IMR-90 (cell line): ENCODE measurements at regions not wholly inside any gene's neighbourhood (a gene's known extent, or its start where the extent isn't known, plus 50 kb on each side); places are given as distances from the start of the nearest gene placed in this dataset.

ENCODE experiments used
- ATAC-seq: fragments of 200-7000 bp; cut with Tn5 transposase; 2 replicates; pipeline ENCODE4 v1.9.1; 2020; ENCODE audit warnings: low read depth, mild to moderate bottlenecking, moderate library complexity
- BruUV-seq: library from RNA; stranded (reverse); fragments of 400-500 nt; replicated peaks from 2 replicates; lab custom pipeline; 2021; lab: Mats Ljungman, UMichigan
- CTCF ChIA-PET: fragments of 300-600 bp; formaldehyde crosslinking; extraction: SDS; loops from one replicate; lab custom pipeline; 2021; ENCODE audit warnings: antibody characterized with exemption; lab: Yijun Ruan, JAX
- POLR2A ChIA-PET: fragments of 300-600 bp; sonication (Branson Sonifier 250); formaldehyde crosslinking; loops from one replicate; lab custom pipeline; 2022; ENCODE audit warnings: antibody characterized with exemption; ENCODE audit not compliant: unreplicated experiment; lab: Charles Lee
- DNase-seq: peaks from one replicate; pipeline ENCODE4 v3.0.0; 2013
- H2AFZ ChIP-seq: replicated peaks from 2 replicates; pipeline ENCODE3; 2013; ENCODE audit warnings: low read length, mild to moderate bottlenecking; ENCODE audit not compliant: poor library complexity
- H2AK5ac ChIP-seq: 2 replicates; pipeline ENCODE4 v1.6.1; 2013; ENCODE audit warnings: low read depth, low read length, inconsistent platforms
- H2AK9ac ChIP-seq: replicated peaks from 2 replicates; pipeline ENCODE3; 2013; ENCODE audit warnings: mild to moderate bottlenecking, low read depth, low read length, moderate library complexity; ENCODE audit not compliant: poor library complexity
- H2BK120ac ChIP-seq: 2 replicates; pipeline ENCODE4 v1.6.1; 2013; ENCODE audit warnings: low read depth, low read length, inconsistent platforms
- H2BK15ac ChIP-seq: 3 replicates; pipeline ENCODE4 v1.6.1; 2013; ENCODE audit warnings: low read depth, low read length, inconsistent platforms
- H2BK20ac ChIP-seq: 2 replicates; pipeline ENCODE4 v1.6.1; 2013; ENCODE audit warnings: low read depth, mild to moderate bottlenecking, inconsistent platforms, low read length, moderate library complexity
- H2BK5ac ChIP-seq: 2 replicates; pipeline ENCODE4 v1.6.1; 2013; ENCODE audit warnings: mild to moderate bottlenecking, low read depth, low read length, inconsistent platforms; ENCODE audit not compliant: poor library complexity, severe bottlenecking
- H3K14ac ChIP-seq: replicated peaks from 2 replicates; pipeline ENCODE4 v1.6.1; 2013; ENCODE audit warnings: low read depth, low read length, inconsistent platforms
- H3K18ac ChIP-seq: 2 replicates; pipeline ENCODE4 v1.6.1; 2013; ENCODE audit warnings: low read depth, low read length, control low read depth
- H3K23ac ChIP-seq: 2 replicates; pipeline ENCODE4 v1.6.1; 2013; ENCODE audit warnings: low read depth, low read length, inconsistent platforms
- H3K27ac ChIP-seq: 2 replicates; pipeline ENCODE4 v1.5.1; 2013; ENCODE audit warnings: mild to moderate bottlenecking, control low read depth, low read length; ENCODE audit not compliant: insufficient read depth
- H3K27me3 ChIP-seq: 2 replicates; pipeline ENCODE4 v1.6.1; 2013; ENCODE audit warnings: low read length; ENCODE audit not compliant: control insufficient read depth, insufficient read depth
- H3K36me3 ChIP-seq: 2 replicates; pipeline ENCODE4 v1.6.1; 2013; ENCODE audit warnings: low read length, mixed read lengths; ENCODE audit not compliant: control insufficient read depth, insufficient read depth
- H3K4ac ChIP-seq: 2 replicates; pipeline ENCODE4 v1.6.1; 2013; ENCODE audit warnings: low read depth, low read length, inconsistent platforms
- H3K4me1 ChIP-seq: 2 replicates; pipeline ENCODE4 v1.6.1; 2013; ENCODE audit warnings: low read length, mixed read lengths; ENCODE audit not compliant: control insufficient read depth, insufficient read depth
- H3K4me2 ChIP-seq: 2 replicates; pipeline ENCODE4 v1.6.1; 2013; ENCODE audit warnings: low read depth, mild to moderate bottlenecking, control low read depth, low read length, moderate library complexity
- H3K4me3 ChIP-seq: 2 replicates; pipeline ENCODE4 v1.5.1; 2013; ENCODE audit warnings: low read depth, mild to moderate bottlenecking, control low read depth, low read length, moderate library complexity; ENCODE audit not compliant: insufficient read depth
- H3K56ac ChIP-seq: 2 replicates; pipeline ENCODE4 v1.6.1; 2013; ENCODE audit warnings: low read length, inconsistent platforms; ENCODE audit not compliant: insufficient read depth; ENCODE audit errors: extremely low read depth
- H3K79me1 ChIP-seq, 2 experiments: 2 replicates each; pipeline ENCODE4 v1.6.1; 2013; ENCODE audit warnings: low read length in 2 of 2, inconsistent platforms in 1 of 2, low read depth in 1 of 2
- H3K9ac ChIP-seq: 2 replicates; pipeline ENCODE4 v1.6.1; 2013; ENCODE audit warnings: low read depth, low read length, control low read depth
- H3K9me1 ChIP-seq: 2 replicates; pipeline ENCODE4 v1.6.1; 2013; ENCODE audit warnings: low read length, inconsistent platforms; ENCODE audit not compliant: insufficient read depth
- H3K9me3 ChIP-seq: 2 replicates; pipeline ENCODE4 v1.6.1; 2013; ENCODE audit warnings: low read length; ENCODE audit not compliant: control insufficient read depth, insufficient read depth
- H4K20me1 ChIP-seq: 2 replicates; pipeline ENCODE4 v1.6.1; 2013; ENCODE audit warnings: low read length, inconsistent platforms; ENCODE audit not compliant: insufficient read depth
- H4K5ac ChIP-seq: 2 replicates; pipeline ENCODE4 v1.6.1; 2013; ENCODE audit warnings: mild to moderate bottlenecking, low read depth, low read length, control low read depth
- H4K8ac ChIP-seq, 2 experiments: 2 replicates each; pipeline ENCODE4 v1.6.1; 2013; ENCODE audit warnings: low read depth in 2 of 2, low read length in 2 of 2, control low read depth in 1 of 2, inconsistent platforms in 1 of 2
- H4K91ac ChIP-seq: 2 replicates; pipeline ENCODE4 v1.6.1; 2013; ENCODE audit warnings: low read depth, low read length, inconsistent platforms; ENCODE audit not compliant: insufficient read depth
- BHLHE40 ChIP-seq: fragments of 150-350 bp; IDR thresholded peaks from 2 replicates; pipeline ENCODE4 v1.6.1; 2016; ENCODE audit warnings: mild to moderate bottlenecking, low read depth, low read length
- CEBPB ChIP-seq: IDR thresholded peaks from 2 replicates; pipeline ENCODE4 v1.6.1; 2012; ENCODE audit warnings: low read depth, low read length, improper control_type of control experiment
- CHD1 ChIP-seq: IDR thresholded peaks from 2 replicates; pipeline ENCODE4 v1.6.1; 2012; ENCODE audit warnings: low read depth, low read length, improper control_type of control experiment
- ELK1 ChIP-seq: fragments of 150-350 bp; IDR thresholded peaks from 2 replicates; pipeline ENCODE4 v1.6.1; 2016; ENCODE audit warnings: low read depth, mild to moderate bottlenecking, low read length, moderate library complexity, borderline replicate concordance
- FOS ChIP-seq: fragments of 150-350 bp; IDR thresholded peaks from 2 replicates; pipeline ENCODE4 v1.6.1; 2016; ENCODE audit warnings: low read depth, low read length
- MAFK ChIP-seq: IDR thresholded peaks from 2 replicates; pipeline ENCODE4 v1.6.1; 2012; ENCODE audit warnings: low read depth, low read length, improper control_type of control experiment
- MAZ ChIP-seq: IDR thresholded peaks from 2 replicates; pipeline ENCODE4 v1.6.1; 2012; ENCODE audit warnings: low read depth, mild to moderate bottlenecking, low read length, improper control_type of control experiment, moderate library complexity, borderline replicate concordance
- MXI1 ChIP-seq: IDR thresholded peaks from 2 replicates; pipeline ENCODE4 v1.6.1; 2012; ENCODE audit warnings: low read depth, mild to moderate bottlenecking, low read length, moderate library complexity, borderline replicate concordance
- NFE2L2 ChIP-seq: fragments of 150-350 bp; IDR thresholded peaks from 2 replicates; pipeline ENCODE4 v1.6.1; 2016; ENCODE audit warnings: low read depth, mild to moderate bottlenecking, low read length
- POLR2A ChIP-seq: IDR thresholded peaks from 2 replicates; pipeline ENCODE4 v1.6.1; 2012; ENCODE audit warnings: mild to moderate bottlenecking, low read depth, low read length
- RAD21 ChIP-seq: IDR thresholded peaks from 2 replicates; pipeline ENCODE4 v1.6.1; 2012; ENCODE audit warnings: low read length, improper control_type of control experiment
- RCOR1 ChIP-seq: IDR thresholded peaks from 2 replicates; pipeline ENCODE4 v1.6.1; 2012; ENCODE audit warnings: mild to moderate bottlenecking, low read length, improper control_type of control experiment; ENCODE audit not compliant: insufficient replicate concordance
- RFX5 ChIP-seq: IDR thresholded peaks from 2 replicates; pipeline ENCODE4 v1.8.0; 2012; ENCODE audit warnings: low read depth, mild to moderate bottlenecking, low read length, moderate library complexity
- SMC3 ChIP-seq: fragments of 150-350 bp; IDR thresholded peaks from 2 replicates; pipeline ENCODE4 v1.6.1; 2016; ENCODE audit warnings: low read depth, mild to moderate bottlenecking, antibody characterized with exemption, low read length, moderate library complexity
- WGBS, 2 experiments: methylation state at CpG; one replicate each; pipeline versions ENCODE4 v1.1.5 to v1.1.7; 2013; ENCODE audit warnings: missing lambda C conversion rate in 2 of 2; ENCODE audit not compliant: insufficient read length in 1 of 2; ENCODE audit errors: extremely low coverage in 2 of 2; 5-methylcytosine and 5-hydroxymethylcytosine counted together
- dilution Hi-C: fragments of 300-500 bp; cut with HindIII; formaldehyde crosslinking; loops from one replicate; pipeline ENCODE4 v1.14.3; 2018; ENCODE audit warnings: low sequenced_read_pairs; ENCODE audit not compliant: unreplicated experiment
- in situ Hi-C: fragments of 300-500 bp; cut with MboI; formaldehyde crosslinking; loops from 3 replicates; pipeline ENCODE4 v1.14.3; 2019; ENCODE audit warnings: low sequenced_read_pairs, inconsistent platforms, mixed read lengths
- intact Hi-C: fragments of 100-400 bp; cut with micrococcal nuclease; formaldehyde crosslinking; loops from 2 replicates; pipeline ENCODE4 v1.10.0; 2022
- TF ChIP-seq, protein P1 (sequence below): conservative IDR thresholded peaks from 2 replicates; pipeline ENCODE4 v1.5.1; 2012; ENCODE audit warnings: mild to moderate bottlenecking, low read depth, low read length, improper control_type of control experiment
- TF ChIP-seq, protein P2 (sequence below): fragments of 150-350 bp; IDR thresholded peaks from 2 replicates; pipeline ENCODE4 v1.6.1; 2017; ENCODE audit warnings: mild to moderate bottlenecking, antibody characterized with exemption, low read length, low read depth

DNA sequence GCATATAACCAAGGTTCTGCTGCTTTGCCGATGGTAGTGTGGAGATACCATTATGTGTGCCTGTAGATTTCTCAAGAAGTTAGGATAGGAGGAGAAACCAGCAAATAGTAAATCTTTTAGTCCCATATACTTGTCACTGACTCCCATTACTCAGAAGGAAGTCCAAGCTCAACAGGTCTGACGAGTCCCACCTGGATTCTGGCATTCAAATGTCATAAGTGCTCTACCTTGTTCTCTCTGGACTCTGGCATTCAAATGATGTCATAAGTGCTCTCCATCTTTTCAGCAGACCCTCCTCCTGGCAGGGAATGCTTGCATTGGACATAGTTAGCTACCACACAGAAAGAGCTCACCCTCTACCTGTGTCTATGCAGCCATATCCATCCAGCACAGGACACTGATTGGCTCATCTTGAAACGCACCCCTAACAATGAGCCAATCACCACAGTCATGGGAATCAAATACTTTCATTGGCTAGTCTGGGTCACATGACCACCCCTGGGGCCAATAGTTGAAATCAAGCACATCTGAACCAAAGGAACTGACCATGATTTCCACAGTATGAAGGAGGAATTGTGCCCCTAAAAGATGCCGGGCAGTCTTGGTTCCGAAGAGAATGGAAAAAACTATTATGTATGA, 205.0 kb upstream of the ADAMTS9 start:
- no peak overlapping the region for H2AK5ac ChIP-seq
- no peaks in the 10 kb centered on the region for H3K9me1 ChIP-seq
- H3K56ac ChIP-seq: no peak overlapping the region
- no peak overlapping the region for H4K91ac ChIP-seq
- ATAC-seq: no peak
- ChIA-PET CTCF (no interaction called here), POLR2A (no interaction called here)
- no peaks in the 10 kb centered on the region for H3K9me3 ChIP-seq
- TF ChIP-seq MAZ: no peak
- no peak for TF ChIP-seq BHLHE40
- no peak for TF ChIP-seq FOS
- no peak for TF ChIP-seq POLR2A
- TF ChIP-seq ELK1: no peak
- no peak for TF ChIP-seq CHD1
- TF ChIP-seq NFE2L2: no peak
- no peak for TF ChIP-seq CEBPB
- TF ChIP-seq, protein P1, sequence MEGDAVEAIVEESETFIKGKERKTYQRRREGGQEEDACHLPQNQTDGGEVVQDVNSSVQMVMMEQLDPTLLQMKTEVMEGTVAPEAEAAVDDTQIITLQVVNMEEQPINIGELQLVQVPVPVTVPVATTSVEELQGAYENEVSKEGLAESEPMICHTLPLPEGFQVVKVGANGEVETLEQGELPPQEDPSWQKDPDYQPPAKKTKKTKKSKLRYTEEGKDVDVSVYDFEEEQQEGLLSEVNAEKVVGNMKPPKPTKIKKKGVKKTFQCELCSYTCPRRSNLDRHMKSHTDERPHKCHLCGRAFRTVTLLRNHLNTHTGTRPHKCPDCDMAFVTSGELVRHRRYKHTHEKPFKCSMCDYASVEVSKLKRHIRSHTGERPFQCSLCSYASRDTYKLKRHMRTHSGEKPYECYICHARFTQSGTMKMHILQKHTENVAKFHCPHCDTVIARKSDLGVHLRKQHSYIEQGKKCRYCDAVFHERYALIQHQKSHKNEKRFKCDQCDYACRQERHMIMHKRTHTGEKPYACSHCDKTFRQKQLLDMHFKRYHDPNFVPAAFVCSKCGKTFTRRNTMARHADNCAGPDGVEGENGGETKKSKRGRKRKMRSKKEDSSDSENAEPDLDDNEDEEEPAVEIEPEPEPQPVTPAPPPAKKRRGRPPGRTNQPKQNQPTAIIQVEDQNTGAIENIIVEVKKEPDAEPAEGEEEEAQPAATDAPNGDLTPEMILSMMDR: no peak
- TF ChIP-seq SMC3: no peak
- no peak for TF ChIP-seq RCOR1
- no peak for TF ChIP-seq RFX5
- no peak for TF ChIP-seq MXI1
- no peak for TF ChIP-seq MAFK
- TF ChIP-seq, protein P2, sequence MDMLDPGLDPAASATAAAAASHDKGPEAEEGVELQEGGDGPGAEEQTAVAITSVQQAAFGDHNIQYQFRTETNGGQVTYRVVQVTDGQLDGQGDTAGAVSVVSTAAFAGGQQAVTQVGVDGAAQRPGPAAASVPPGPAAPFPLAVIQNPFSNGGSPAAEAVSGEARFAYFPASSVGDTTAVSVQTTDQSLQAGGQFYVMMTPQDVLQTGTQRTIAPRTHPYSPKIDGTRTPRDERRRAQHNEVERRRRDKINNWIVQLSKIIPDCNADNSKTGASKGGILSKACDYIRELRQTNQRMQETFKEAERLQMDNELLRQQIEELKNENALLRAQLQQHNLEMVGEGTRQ: no peak
- TF ChIP-seq RAD21: no peak
- no peak overlapping the region for H2AFZ ChIP-seq
- H2BK120ac ChIP-seq: no peak overlapping the region
- no peak overlapping the region for H2BK5ac ChIP-seq
- WGBS, 2 experiments: 80% methylated on average over 1 of the region's 5 CpGs; no CpG with 5 or more reads in 1 of the 2 experiments
- BruUV-seq: no TSS peak
- H3K9ac ChIP-seq: no peak overlapping the region
- peaks cover 4% of the 10 kb centered on the region; the same call in 1 of the 2 replicates for H3K4me1 ChIP-seq
- H4K8ac ChIP-seq: no peak overlapping the region
- H2AK9ac ChIP-seq: no peak overlapping the region
- intact Hi-C loops (no loop called here), in situ Hi-C loops (no loop called here), dilution Hi-C loops (no loop called here)
- no peak overlapping the region for H3K27ac ChIP-seq
- H3K14ac ChIP-seq: no peak overlapping the region
- no peak for DNase-seq
- H2BK15ac ChIP-seq: no peak overlapping the region
- H3K27me3 ChIP-seq: no peaks in the 10 kb centered on the region
- H3K4me3 ChIP-seq: no peak overlapping the region
- H4K5ac ChIP-seq: no peak overlapping the region
- no peaks in the 10 kb centered on the region for H3K36me3 ChIP-seq
- no peak overlapping the region for H2BK20ac ChIP-seq
- H3K23ac ChIP-seq: no peak overlapping the region
- H3K18ac ChIP-seq: no peak overlapping the region
- H3K4ac ChIP-seq: no peak overlapping the region
- H4K20me1 ChIP-seq: no peaks in the 10 kb centered on the region
- no peaks in the 10 kb centered on the region for H3K79me1 ChIP-seq
- no peak overlapping the region for H3K4me2 ChIP-seq
